K562 (cell line): ENCODE measurements at regions not wholly inside any gene's neighbourhood (a gene's known extent, or its start where the extent isn't known, plus 50 kb on each side); places are given as distances from the start of the nearest gene placed in this dataset.

ENCODE experiments used
- CBFA2T2 ChIP-seq: fragments of 450-650 bp; conservative IDR thresholded peaks from 2 replicates; pipeline ENCODE4 v1.6.1; 2017; ENCODE audit warnings: mild to moderate bottlenecking
- CBFA2T3 ChIP-seq: fragments of 450-650 bp; IDR thresholded peaks from 2 replicates; pipeline ENCODE4 v1.6.1; 2017
- FOXA3 ChIP-seq, 2 experiments: fragments of 450-650 bp in 1 of 2; sonication (generic) in 1 of 2; formaldehyde crosslinking; IDR thresholded peaks in 1 of 2; conservative IDR thresholded peaks in 1 of 2; 2 replicates each; pipeline versions ENCODE4 v1.4.0 to v1.8.0; 2020 to 2022; ENCODE audit warnings: mild to moderate bottlenecking in 2 of 2, missing genetic modification reagents in 1 of 2
- FOXK2 ChIP-seq, 2 experiments: fragments of 450-650 bp; IDR thresholded peaks in 1 of 2; conservative IDR thresholded peaks in 1 of 2; 2 replicates each; pipeline ENCODE4 v1.6.1; 2016; ENCODE audit warnings: low read depth in 2 of 2, mild to moderate bottlenecking in 1 of 2
- GTF3C2 ChIP-seq: IDR thresholded peaks from 3 replicates; pipeline ENCODE4 v1.6.1; 2011; ENCODE audit warnings: borderline replicate concordance, mild to moderate bottlenecking, moderate library complexity; ENCODE audit not compliant: insufficient read length; ENCODE audit errors: extremely low read depth
- MXI1 ChIP-seq: IDR thresholded peaks from 2 replicates; pipeline ENCODE4 v1.6.1; 2011; ENCODE audit warnings: low read depth, mild to moderate bottlenecking, improper control_type of control experiment, low read length
- MYNN ChIP-seq, 2 experiments: sonication (generic); formaldehyde crosslinking in 1 of 2; IDR thresholded peaks; 2 replicates each; pipeline versions ENCODE4 v1.5.0 to v1.6.1; 2016 to 2020; ENCODE audit warnings: antibody characterized with exemption in 1 of 2, missing genetic modification reagents in 1 of 2
- NCOA1 ChIP-seq: fragments of 450-650 bp; IDR thresholded peaks from 2 replicates; pipeline ENCODE4 v1.6.1; 2016; ENCODE audit warnings: low read depth
- PHTF2 ChIP-seq: fragments of 250-450 bp; sonication (Bioruptor Pico); IDR thresholded peaks from 2 replicates; pipeline ENCODE4 v1.5.0; 2021; ENCODE audit warnings: mild to moderate bottlenecking
- REST ChIP-seq, 2 experiments: fragments of 450-650 bp; formaldehyde crosslinking in 1 of 2; IDR thresholded peaks; 2 replicates each; pipeline versions ENCODE4 v1.4.0 to v1.6.1; 2014 to 2020; ENCODE audit warnings: mild to moderate bottlenecking in 2 of 2, borderline replicate concordance in 1 of 2, low read depth in 1 of 2
- SNRNP70 ChIP-seq: fragments of 200-400 bp; formaldehyde crosslinking; optimal IDR thresholded peaks from 2 replicates; pipeline ENCODE3; 2017; ENCODE audit warnings: low read depth, low read length
- TEAD4 ChIP-seq, 2 experiments: sonication (generic) in 1 of 2; formaldehyde crosslinking in 1 of 2; IDR thresholded peaks; 2 replicates each; pipeline versions ENCODE4 v1.6.1 to v1.8.0; 2012 to 2022; ENCODE audit warnings: borderline replicate concordance in 1 of 2, inconsistent platforms in 1 of 2, low read length in 1 of 2, mild to moderate bottlenecking in 1 of 2, missing genetic modification reagents in 1 of 2
- ZBTB12 ChIP-seq: fragments of 250-450 bp; sonication (Bioruptor Pico); IDR thresholded peaks from 2 replicates; pipeline ENCODE4 v1.4.0; 2020
- ZNF395 ChIP-seq: fragments of 200-800 bp; sonication (Bioruptor generic); IDR thresholded peaks from 2 replicates; pipeline ENCODE4 v1.6.1; 2017; ENCODE audit warnings: missing genetic modification characterization, missing compliant biosample characterization

- TF ChIP-seq GTF3C2, result no peak
- TF ChIP-seq MXI1, result no peak
- TF ChIP-seq MYNN (IDR thresholded peaks at IDR 0.05), result no peak
- no peak for TF ChIP-seq MYNN (CRISPR knock-in tag; IDR thresholded peaks at IDR 0.05)
- peak; percentile 50 for TF ChIP-seq CBFA2T3
- no peak for TF ChIP-seq ZBTB12 (CRISPR knock-in tag)
- peak; percentile 34; the same call in 1 of the 2 replicates for TF ChIP-seq CBFA2T2
- TF ChIP-seq FOXA3 (CRISPR knock-in tag; conservative IDR thresholded peaks at IDR 0.05 in 1 of 2, IDR thresholded peaks at IDR 0.05 in 1 of 2), result peak in 1 of 2 experiments; percentile 54; a peak in 2 of 4 replicates
- no peak for TF ChIP-seq SNRNP70
- TF ChIP-seq REST (IDR thresholded peaks at IDR 0.05; ENCODE audit: borderline replicate concordance), result peak; percentile 34
- no peak for TF ChIP-seq REST (CRISPR knock-in tag; IDR thresholded peaks at IDR 0.05; ENCODE audit: low read depth)
- TF ChIP-seq ZNF395, result no peak
- TF ChIP-seq PHTF2 (CRISPR knock-in tag), result no peak
- TF ChIP-seq FOXK2 (conservative IDR thresholded peaks at IDR 0.05 in 1 of 2, IDR thresholded peaks at IDR 0.05 in 1 of 2; ENCODE audit: low read depth in 2 of 2), result 0 out of 4 replicates have a peak, but pooled peaks of 1 of the 2 experiments have one; percentile 39
- no peak for TF ChIP-seq NCOA1
- 0 out of 2 replicates have a peak, but pooled peaks have one; percentile 12 for TF ChIP-seq TEAD4 (IDR thresholded peaks at IDR 0.05; ENCODE audit: low read length)
- no peak for TF ChIP-seq TEAD4 (CRISPR knock-in tag; IDR thresholded peaks at IDR 0.05; ENCODE audit: borderline replicate concordance)
Observed at GRCh38 chr18:70385474-70385873, 96.6 kb downstream of the SOCS6 start (continued).
